Breast epithelium (tissue), 4 donors: ENCODE measurements at regions not wholly inside any gene's neighbourhood (a gene's known extent, or its start where the extent isn't known, plus 50 kb on each side); places are given as distances from the start of the nearest gene placed in this dataset.

Experiments
- DNase-seq, 2 donors: peaks; one replicate each; pipeline ENCODE4 v3.0.0-alpha.2; 2019; ENCODE audit warnings: low spot score in 2 of 2
- H3K27ac ChIP-seq, 2 donors: fragments of 200-600 bp; sonication (generic) in 1 of 2; one replicate each; pipeline ENCODE4 v1.5.1; 2016 to 2019; ENCODE audit warnings: mild to moderate bottlenecking in 1 of 2
- H3K27me3 ChIP-seq, 2 donors: fragments of 200-600 bp; sonication (generic) in 1 of 2; one replicate each; pipeline versions ENCODE4 v1.5.1 to v1.6.0; 2017 to 2019; ENCODE audit warnings: control low read depth in 1 of 2, mild to moderate bottlenecking in 1 of 2
- H3K36me3 ChIP-seq: fragments of 200-600 bp; one replicate; pipeline ENCODE4 v1.5.1; 2019
- H3K4me1 ChIP-seq, 2 donors: fragments of 200-600 bp; sonication (generic); one replicate each; pipeline ENCODE4 v1.5.1; 2016 to 2019; ENCODE audit warnings: control low read depth in 1 of 2
- H3K4me3 ChIP-seq, 3 donors: fragments of 200-600 bp; sonication (generic); 1 replicate in 2 of 3; 2 replicates in 1 of 3; pipeline ENCODE4 v1.5.1; 2016 to 2019; ENCODE audit warnings: mild to moderate bottlenecking in 3 of 3, moderate library complexity in 2 of 3
- H3K9me3 ChIP-seq, 2 donors: fragments of 200-600 bp; sonication (generic) in 1 of 2; one replicate each; pipeline ENCODE4 v1.5.1; 2016 to 2019; ENCODE audit warnings: control low read depth in 1 of 2
- CTCF ChIP-seq, 3 donors: fragments of 450-650 bp; IDR thresholded peaks; one replicate each; pipeline ENCODE4 v1.5.1; 2016 to 2017; ENCODE audit warnings: antibody characterized with exemption in 3 of 3, mild to moderate bottlenecking in 3 of 3, moderate library complexity in 3 of 3
- POLR2A ChIP-seq: fragments of 450-650 bp; IDR thresholded peaks from one replicate; pipeline ENCODE4 v1.6.1; 2016; ENCODE audit warnings: antibody characterized with exemption, mild to moderate bottlenecking, moderate library complexity
- POLR2AphosphoS5 ChIP-seq, 3 donors: sonication (generic); formaldehyde crosslinking; IDR thresholded peaks; one replicate each; pipeline ENCODE4 v1.6.1; 2017; ENCODE audit warnings: antibody characterized with exemption in 3 of 3
- intact Hi-C: fragments of 100-400 bp; cut with DNase I; formaldehyde crosslinking; loops from one replicate; pipeline ENCODE4 v1.15.1; 2023; ENCODE audit warnings: low total_unique reads

DNA sequence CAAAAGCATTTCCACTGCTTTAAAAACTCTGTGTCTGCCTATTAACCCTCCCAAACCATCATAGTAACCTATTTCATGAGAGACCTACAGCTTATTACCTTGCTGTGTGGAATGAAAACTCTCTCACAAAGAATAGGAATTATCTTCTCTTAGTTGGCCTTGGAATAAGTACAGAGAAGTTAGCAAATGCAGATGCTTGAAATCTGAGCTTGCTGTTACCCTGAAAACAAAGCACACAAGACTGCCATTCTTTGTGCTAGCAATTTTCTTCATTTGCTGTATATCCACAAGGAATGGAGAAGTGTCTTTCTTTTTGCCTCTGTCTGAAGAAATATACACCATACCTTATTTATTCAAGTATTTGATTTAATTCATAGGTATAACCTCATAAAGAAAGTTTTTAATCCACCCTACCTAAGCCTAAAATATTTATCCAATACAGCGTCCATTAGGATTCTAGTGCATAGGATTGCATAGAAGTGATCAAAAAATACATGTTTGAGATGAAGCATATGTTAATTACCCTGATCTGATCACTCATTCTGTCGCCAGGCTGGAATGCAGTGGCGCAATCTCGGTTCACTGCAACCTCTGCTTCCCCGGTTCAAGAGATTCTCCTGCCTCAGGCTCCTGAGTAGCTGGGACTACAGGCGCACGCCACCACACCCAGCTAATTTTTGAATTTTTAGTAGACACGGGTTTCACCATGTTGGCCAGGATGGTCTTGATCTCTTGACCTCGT lies 451.1 kb downstream of the LTN1 start:
- Histone ChIP-seq H3K27me3 (no peaks in the 10 kb centered on the region), H3K27ac (no peak overlapping the region), H3K4me3 (no peak overlapping the region), H3K9me3 (no peaks in the 10 kb centered on the region), H3K4me1 (no peaks in the 10 kb centered on the region), H3K36me3 (no peaks in the 10 kb centered on the region)
- DNase-seq: no peak
- TF ChIP-seq POLR2AphosphoS5 (IDR thresholded peaks at IDR 0.05) (no peak), CTCF (IDR thresholded peaks at IDR 0.05) (no peak), POLR2A (no peak)
- intact Hi-C loops: loop anchor here (10.0 kb wide), 1 partner anchor 173 kb away; no protein-coding TSS in a partner anchor

- H3K27ac ChIP-seq: no peak overlapping the region
- TF ChIP-seq POLR2AphosphoS5 (IDR thresholded peaks at IDR 0.05) (no peak), CTCF (IDR thresholded peaks at IDR 0.05) (no peak), POLR2A (no peak)
- intact Hi-C loops: loop anchor here (10.0 kb wide), 1 partner anchor 174 kb away; no protein-coding TSS in a partner anchor
- DNase-seq: no peak
- H3K4me3 ChIP-seq: no peak overlapping the region
- H3K36me3 ChIP-seq: no peaks in the 10 kb centered on the region
- no peaks in the 10 kb centered on the region for H3K27me3 ChIP-seq
- no peaks in the 10 kb centered on the region for H3K9me3 ChIP-seq
- H3K4me1 ChIP-seq: no peaks in the 10 kb centered on the region
These were observed 452.2 kb downstream of the LTN1 start for GRCh38 chr21:28540514-28540913.

DNA sequence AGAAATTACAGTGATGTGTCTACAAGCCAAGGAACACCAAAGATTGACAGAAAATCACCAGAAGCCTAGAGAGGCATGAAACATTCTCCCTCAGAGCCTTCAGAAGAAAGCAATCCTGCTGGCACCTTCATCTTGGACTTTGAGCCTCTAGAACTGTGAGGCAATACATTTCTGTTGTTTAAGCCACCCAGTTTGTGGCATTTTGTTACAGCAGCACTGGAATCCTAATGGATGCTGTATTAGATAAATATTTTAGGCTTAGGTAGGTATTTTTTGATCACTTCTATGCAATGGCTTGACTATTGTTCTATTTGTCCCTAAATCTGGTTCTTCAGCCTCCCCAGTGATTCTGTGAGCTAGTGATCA lies 453.1 kb downstream of the LTN1 start:
- H3K27ac ChIP-seq: no peak overlapping the region
- intact Hi-C loops: no loop called here
- no peaks in the 10 kb centered on the region for H3K36me3 ChIP-seq
- TF ChIP-seq POLR2AphosphoS5 (IDR thresholded peaks at IDR 0.05) (no peak), POLR2A (no peak), CTCF (IDR thresholded peaks at IDR 0.05) (no peak)
- no peak for DNase-seq
- H3K4me1 ChIP-seq: no peaks in the 10 kb centered on the region
- no peaks in the 10 kb centered on the region for H3K9me3 ChIP-seq
- no peak overlapping the region for H3K4me3 ChIP-seq
- no peaks in the 10 kb centered on the region for H3K27me3 ChIP-seq

DNA sequence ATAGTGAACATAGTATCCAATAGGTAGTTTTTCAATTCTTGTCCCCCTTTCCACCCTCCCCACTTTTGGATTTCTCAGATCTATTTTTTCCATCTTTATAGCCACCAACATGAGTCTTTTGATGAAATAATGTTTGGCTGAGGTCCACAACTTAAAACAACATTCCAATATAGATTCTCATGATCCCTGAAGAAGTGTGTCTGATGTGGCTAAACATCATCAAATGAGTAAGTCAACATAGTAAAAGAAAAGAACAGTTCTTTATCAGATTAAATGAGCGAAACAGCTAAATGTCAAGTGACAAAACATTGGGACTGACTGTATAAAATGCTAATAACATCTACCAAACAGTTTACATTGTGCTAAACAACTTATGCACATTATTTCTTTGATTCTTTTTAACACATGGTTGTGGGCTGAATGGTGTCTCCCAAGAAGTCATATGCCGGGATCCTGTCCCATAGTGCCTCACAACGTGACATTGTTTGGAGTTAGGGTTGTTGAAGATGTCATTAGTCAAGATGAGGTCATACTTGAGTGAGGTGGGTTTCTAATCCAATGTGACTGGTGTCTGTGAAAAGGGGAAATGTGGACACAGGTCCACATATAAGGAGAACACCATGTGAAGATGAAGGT lies 453.6 kb downstream of the LTN1 start:
- H3K36me3 ChIP-seq: no peaks in the 10 kb centered on the region
- H3K9me3 ChIP-seq: no peaks in the 10 kb centered on the region
- no peak overlapping the region for H3K27ac ChIP-seq
- no peaks in the 10 kb centered on the region for H3K27me3 ChIP-seq
- TF ChIP-seq POLR2A (no peak), POLR2AphosphoS5 (IDR thresholded peaks at IDR 0.05) (no peak), CTCF (IDR thresholded peaks at IDR 0.05) (no peak)
- DNase-seq: no peak
- intact Hi-C loops: no loop called here
- H3K4me1 ChIP-seq: no peaks in the 10 kb centered on the region
- H3K4me3 ChIP-seq: no peak overlapping the region

GRCh38 chr21:28537371-28538079 lies 455.2 kb downstream of the LTN1 start:
- DNase-seq: no peak
- intact Hi-C loops: no loop called here
- no peaks in the 10 kb centered on the region for H3K27me3 ChIP-seq
- no peaks in the 10 kb centered on the region for H3K4me1 ChIP-seq
- H3K27ac ChIP-seq: no peak overlapping the region
- no peak overlapping the region for H3K4me3 ChIP-seq
- no peaks in the 10 kb centered on the region for H3K9me3 ChIP-seq
- no peak for TF ChIP-seq POLR2A
- no peak for TF ChIP-seq POLR2AphosphoS5 (IDR thresholded peaks at IDR 0.05)
- TF ChIP-seq CTCF (IDR thresholded peaks at IDR 0.05): no peak
- H3K36me3 ChIP-seq: no peaks in the 10 kb centered on the region
